ENCODE measurements at regions not wholly inside any gene's neighbourhood (a gene's known extent, or its start where the extent isn't known, plus 50 kb on each side); places are given as distances from the start of the nearest gene placed in this dataset.

- no peak for ATAC-seq
Measured at GRCh38 chr1:219788091-219788490, 140.3 kb downstream of the SLC30A10 start.

GRCh38 chr1:219784660-219785381 is 143.5 kb downstream of the SLC30A10 start:
- ATAC-seq (peak; percentile 51), DNase-seq (no peak)
- Histone ChIP-seq H3K27me3 (no peaks in the 10 kb centered on the region), H3K4me1 (no peaks in the 10 kb centered on the region), H3K36me3 (no peaks in the 10 kb centered on the region), H3K4me3 (no peak overlapping the region), H3K9me3 (no peaks in the 10 kb centered on the region), H3K27ac (peak overlapping the region; percentile 24)
- intact Hi-C loops (cut with DNase I), result no loop called here
- TF ChIP-seq, protein P1, sequence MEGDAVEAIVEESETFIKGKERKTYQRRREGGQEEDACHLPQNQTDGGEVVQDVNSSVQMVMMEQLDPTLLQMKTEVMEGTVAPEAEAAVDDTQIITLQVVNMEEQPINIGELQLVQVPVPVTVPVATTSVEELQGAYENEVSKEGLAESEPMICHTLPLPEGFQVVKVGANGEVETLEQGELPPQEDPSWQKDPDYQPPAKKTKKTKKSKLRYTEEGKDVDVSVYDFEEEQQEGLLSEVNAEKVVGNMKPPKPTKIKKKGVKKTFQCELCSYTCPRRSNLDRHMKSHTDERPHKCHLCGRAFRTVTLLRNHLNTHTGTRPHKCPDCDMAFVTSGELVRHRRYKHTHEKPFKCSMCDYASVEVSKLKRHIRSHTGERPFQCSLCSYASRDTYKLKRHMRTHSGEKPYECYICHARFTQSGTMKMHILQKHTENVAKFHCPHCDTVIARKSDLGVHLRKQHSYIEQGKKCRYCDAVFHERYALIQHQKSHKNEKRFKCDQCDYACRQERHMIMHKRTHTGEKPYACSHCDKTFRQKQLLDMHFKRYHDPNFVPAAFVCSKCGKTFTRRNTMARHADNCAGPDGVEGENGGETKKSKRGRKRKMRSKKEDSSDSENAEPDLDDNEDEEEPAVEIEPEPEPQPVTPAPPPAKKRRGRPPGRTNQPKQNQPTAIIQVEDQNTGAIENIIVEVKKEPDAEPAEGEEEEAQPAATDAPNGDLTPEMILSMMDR (IDR thresholded peaks at IDR 0.05), result no peak

More at GRCh38 chr1:219788091-219788490, 140.3 kb downstream of the SLC30A10 start:
- no peaks in the 10 kb centered on the region for H3K4me1 ChIP-seq
- TF ChIP-seq, protein P1 (IDR thresholded peaks at IDR 0.05), result no peak
- no peaks in the 10 kb centered on the region for H3K36me3 ChIP-seq
- H3K9me3 ChIP-seq, result no peaks in the 10 kb centered on the region
- no peak for DNase-seq
- no peaks in the 10 kb centered on the region for H3K27me3 ChIP-seq
- intact Hi-C loops (cut with DNase I), result no loop called here
- no peak overlapping the region for H3K4me3 ChIP-seq
- H3K27ac ChIP-seq, result no peak overlapping the region

- ATAC-seq, result no peak
- DNase-seq, result no peak
Measured at GRCh38 chr1:219783605-219784235, 144.6 kb downstream of the SLC30A10 start.

GRCh38 chr1:219782929-219783328 is 145.4 kb downstream of the SLC30A10 start:
- ATAC-seq (no peak), DNase-seq (no peak)
- intact Hi-C loops (cut with DNase I), result no loop called here
- Histone ChIP-seq H3K4me3 (no peak overlapping the region), H3K9me3 (no peaks in the 10 kb centered on the region), H3K27me3 (no peaks in the 10 kb centered on the region), H3K27ac (no peak overlapping the region), H3K4me1 (no peaks in the 10 kb centered on the region), H3K36me3 (no peaks in the 10 kb centered on the region)
- TF ChIP-seq, protein P1 (IDR thresholded peaks at IDR 0.05), result no peak

More at GRCh38 chr1:219783605-219784235, 144.6 kb downstream of the SLC30A10 start:
- no peaks in the 10 kb centered on the region for H3K4me1 ChIP-seq
- H3K27ac ChIP-seq, result peak overlapping the region; percentile 24
- TF ChIP-seq, protein P1 (IDR thresholded peaks at IDR 0.05), result no peak
- no peak overlapping the region for H3K4me3 ChIP-seq
- intact Hi-C loops (cut with DNase I), result no loop called here
- H3K27me3 ChIP-seq, result no peaks in the 10 kb centered on the region
- H3K36me3 ChIP-seq, result no peaks in the 10 kb centered on the region
- no peaks in the 10 kb centered on the region for H3K9me3 ChIP-seq

GRCh38 chr1:219782311-219782710 is 146.0 kb downstream of the SLC30A10 start:
- TF ChIP-seq, protein P1 (IDR thresholded peaks at IDR 0.05), result no peak
- no peaks in the 10 kb centered on the region for H3K4me1 ChIP-seq
- H3K4me3 ChIP-seq, result no peak overlapping the region
- H3K27ac ChIP-seq, result no peak overlapping the region
- no peak for ATAC-seq
- H3K36me3 ChIP-seq, result no peaks in the 10 kb centered on the region
- H3K27me3 ChIP-seq, result no peaks in the 10 kb centered on the region
- intact Hi-C loops (cut with DNase I), result no loop called here
- no peak for DNase-seq
- H3K9me3 ChIP-seq, result no peaks in the 10 kb centered on the region

Measured in upper lobe of right lung (tissue), 1 donor.